GM10248 (cell line): ENCODE measurements at regions not wholly inside any gene's neighbourhood (a gene's known extent, or its start where the extent isn't known, plus 50 kb on each side); places are given as distances from the start of the nearest gene placed in this dataset.

ENCODE experiments used
- CTCF ChIA-PET: fragments of 300-600 bp; sonication (Branson Sonifier 250); formaldehyde crosslinking; extraction: SDS; loops from one replicate; lab custom pipeline; 2021; ENCODE audit warnings: antibody characterized with exemption; lab: Yijun Ruan, JAX
- POLR2A ChIA-PET: fragments of 350-650 bp; sonication (Branson Sonifier 250); formaldehyde crosslinking; extraction: SDS; loops from one replicate; lab custom pipeline; 2020; ENCODE audit warnings: antibody characterized with exemption; lab: Yijun Ruan, JAX
- DNase-seq: peaks from one replicate; pipeline ENCODE4 v3.0.0; 2012; ENCODE audit errors: extremely low spot score
- CTCF ChIP-seq: IDR thresholded peaks from 2 replicates; pipeline ENCODE4 v1.5.1; 2012; ENCODE audit warnings: mild to moderate bottlenecking, low read depth; ENCODE audit errors: extremely low read depth, missing control alignments, control extremely low read depth

- no peak for DNase-seq
- POLR2A ChIA-PET, result no interaction called here
- CTCF ChIA-PET, result no interaction called here
- no peak for TF ChIP-seq CTCF
Observed at GRCh38 chr2:6538607-6539006, 327.1 kb downstream of the CMPK2 start.

GRCh38 chr2:6545336-6545735 lies 320.4 kb downstream of the CMPK2 start:
- ChIA-PET CTCF (no interaction called here), POLR2A (no interaction called here)
- DNase-seq, result no peak
- no peak for TF ChIP-seq CTCF

GRCh38 chr2:6545795-6546194 lies 319.9 kb downstream of the CMPK2 start:
- no peak for TF ChIP-seq CTCF
- ChIA-PET POLR2A (no interaction called here), CTCF (no interaction called here)
- no peak for DNase-seq

- no peak for DNase-seq
- TF ChIP-seq CTCF, result no peak
- ChIA-PET CTCF (interaction anchor here (1.6 kb wide), 1 partner anchor 14 kb away, joined by 4 read pairs; no protein-coding TSS in a partner anchor), POLR2A (no interaction called here)
Observed at GRCh38 chr2:6554466-6554865, 311.2 kb downstream of the CMPK2 start.

GRCh38 chr2:6556755-6557154 lies 309.0 kb downstream of the CMPK2 start:
- DNase-seq, result no peak
- no peak for TF ChIP-seq CTCF
- POLR2A ChIA-PET, result no interaction called here
- CTCF ChIA-PET, result interaction anchor here (0.7 kb wide), 1 partner anchor 81 kb away, joined by 3 read pairs; no protein-coding TSS in a partner anchor

- TF ChIP-seq CTCF, result no peak
- ChIA-PET POLR2A (no interaction called here), CTCF (no interaction called here)
- DNase-seq, result no peak
Observed at GRCh38 chr2:6557737-6558136, 308.0 kb downstream of the CMPK2 start.

- CTCF ChIA-PET, result no interaction called here
- TF ChIP-seq CTCF, result no peak
- POLR2A ChIA-PET, result no interaction called here
- DNase-seq, result no peak
Observed at GRCh38 chr2:6562771-6563170, 302.9 kb downstream of the CMPK2 start.
